Colonic mucosa (tissue), 4 donors: ENCODE measurements at regions not wholly inside any gene's neighbourhood (a gene's known extent, or its start where the extent isn't known, plus 50 kb on each side); places are given as distances from the start of the nearest gene placed in this dataset.

Experiments
- DNase-seq: peaks from one replicate; pipeline ENCODE4 v3.0.0-alpha.2; 2020
- H3K27ac ChIP-seq: fragments of 200-600 bp; one replicate; pipeline ENCODE4 v1.8.0; 2021
- H3K27me3 ChIP-seq: fragments of 200-600 bp; one replicate; pipeline ENCODE4 v1.8.0; 2021
- H3K36me3 ChIP-seq: fragments of 200-600 bp; one replicate; pipeline ENCODE4 v1.8.0; 2021
- H3K4me1 ChIP-seq: fragments of 200-600 bp; one replicate; pipeline ENCODE4 v1.8.0; 2021; ENCODE audit warnings: mild to moderate bottlenecking
- H3K4me3 ChIP-seq: fragments of 200-600 bp; one replicate; pipeline ENCODE4 v1.8.0; 2021
- H3K9ac ChIP-seq, 2 donors: one replicate each; pipeline ENCODE4 v1.7.0; 2013; ENCODE audit warnings: control low read depth in 2 of 2, low read depth in 2 of 2, low read length in 2 of 2
- H3K9me3 ChIP-seq: fragments of 200-600 bp; one replicate; pipeline ENCODE4 v1.8.0; 2021
- CTCF ChIP-seq: fragments of 200-600 bp; IDR thresholded peaks from one replicate; pipeline ENCODE4 v1.8.0; 2022; ENCODE audit warnings: antibody characterized with exemption, mild to moderate bottlenecking
- intact Hi-C: fragments of 100-400 bp; cut with DNase I; formaldehyde crosslinking; loops from one replicate; pipeline ENCODE4 v1.14.1; 2022
- donor health status: healthy.
- donor health status: DM: no; HTN: no; CAD: no.
- donor health status: DM: no; HTN: no; CAD: no.

- no peaks in the 10 kb centered on the region for H3K36me3 ChIP-seq
- TF ChIP-seq CTCF = no peak
- H3K9me3 ChIP-seq = no peaks in the 10 kb centered on the region
- H3K4me1 ChIP-seq = no peaks in the 10 kb centered on the region
- no peak overlapping the region for H3K9ac ChIP-seq
- no peak for DNase-seq
- H3K27ac ChIP-seq = no peak overlapping the region
- no peak overlapping the region for H3K4me3 ChIP-seq
- H3K27me3 ChIP-seq = no peaks in the 10 kb centered on the region
- intact Hi-C loops = no loop called here
Measured at GRCh38 chr2:106749823-106750222, 136.1 kb downstream of the ST6GAL2 start.
